Mononuclear cell (primary cell): ENCODE measurements at regions not wholly inside any gene's neighbourhood (a gene's known extent, or its start where the extent isn't known, plus 50 kb on each side); places are given as distances from the start of the nearest gene placed in this dataset.
"Not testable (repeated sequence)": the region's sequence is repeated elsewhere in the genome, so short reads cannot be mapped to it uniquely, and the experiment has no call there.

ENCODE experiments used
- H3K27me3 ChIP-seq: 2 replicates; pipeline ENCODE4 v1.6.0; 2011; ENCODE audit warnings: low read length, control low read depth; ENCODE audit not compliant: insufficient read depth
- H3K4me1 ChIP-seq: 2 replicates; pipeline ENCODE4 v1.5.1; 2011; ENCODE audit warnings: mild to moderate bottlenecking, low read length, control low read depth; ENCODE audit not compliant: insufficient read depth
- H3K4me3 ChIP-seq: 2 replicates; pipeline ENCODE4 v1.5.1; 2011; ENCODE audit warnings: mild to moderate bottlenecking, low read length, moderate library complexity
- H3K9me3 ChIP-seq: 2 replicates; pipeline ENCODE4 v1.5.1; 2011; ENCODE audit warnings: low read depth, mild to moderate bottlenecking, control low read depth, low read length

DNA sequence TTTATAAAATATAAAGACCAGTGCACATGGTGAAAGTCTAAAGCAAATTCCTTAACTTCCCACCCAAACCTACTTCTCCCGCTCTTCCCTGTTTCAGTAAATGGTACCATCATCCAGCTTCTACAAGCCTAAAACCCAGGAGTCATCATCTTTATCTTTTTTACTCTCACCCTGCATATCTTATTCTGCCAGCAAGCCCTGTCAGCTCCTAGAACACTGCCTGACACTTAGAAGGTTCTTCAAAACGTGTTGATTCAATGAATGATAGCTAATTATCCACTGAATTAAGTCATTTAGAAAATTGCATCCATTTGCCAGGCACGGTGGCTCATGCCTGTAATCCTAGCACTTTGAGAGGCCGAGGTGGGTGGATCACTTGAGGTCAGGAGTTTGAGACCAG lies 185.7 kb downstream of the TFAP2B start:
- no peaks in the 10 kb centered on the region for H3K4me1 ChIP-seq
- no peaks in the 10 kb centered on the region for H3K27me3 ChIP-seq
- H3K4me3 ChIP-seq = no peak overlapping the region
- no peaks in the 10 kb centered on the region for H3K9me3 ChIP-seq

GRCh38 chr6:51005779-51006178 lies 187.1 kb downstream of the TFAP2B start:
- H3K4me1 ChIP-seq = no peaks in the 10 kb centered on the region
- no peaks in the 10 kb centered on the region for H3K9me3 ChIP-seq
- no peak overlapping the region for H3K4me3 ChIP-seq
- no peaks in the 10 kb centered on the region for H3K27me3 ChIP-seq

DNA sequence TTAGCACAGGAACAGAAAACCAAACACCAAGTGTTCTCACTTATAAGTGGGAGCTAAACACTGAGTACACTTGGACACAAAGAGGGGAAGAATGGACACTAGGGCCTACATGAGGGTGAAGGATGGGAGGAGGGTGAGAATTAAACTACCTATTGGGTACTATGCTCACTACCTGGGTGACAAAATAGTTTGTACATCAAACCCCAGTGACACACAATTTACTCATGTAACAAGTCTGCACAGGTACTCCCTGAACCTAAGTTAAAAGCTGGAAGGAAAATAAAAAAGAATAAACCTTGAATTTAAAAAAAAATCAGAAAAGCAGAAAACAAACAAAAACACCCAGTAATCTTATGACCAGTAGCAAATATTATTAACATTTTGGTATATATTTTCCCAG lies 188.6 kb downstream of the TFAP2B start:
- Histone ChIP-seq H3K4me1 (no peaks in the 10 kb centered on the region), H3K27me3 (no peaks in the 10 kb centered on the region), H3K9me3 (no peaks in the 10 kb centered on the region), H3K4me3 (no peak overlapping the region)

- not testable (repeated sequence) for H3K27me3 ChIP-seq, H3K4me3 ChIP-seq, H3K4me1 ChIP-seq, H3K9me3 ChIP-seq
These were observed 190.0 kb downstream of the TFAP2B start for GRCh38 chr6:51008693-51009092.

GRCh38 chr6:51013376-51013775 lies 194.7 kb downstream of the TFAP2B start:
- Histone ChIP-seq H3K4me1 (no peaks in the 10 kb centered on the region), H3K27me3 (no peaks in the 10 kb centered on the region), H3K4me3 (no peak overlapping the region), H3K9me3 (no peaks in the 10 kb centered on the region)

GRCh38 chr6:51015394-51015793 lies 196.7 kb downstream of the TFAP2B start:
- Histone ChIP-seq H3K9me3 (no peaks in the 10 kb centered on the region), H3K4me3 (no peak overlapping the region), H3K4me1 (no peaks in the 10 kb centered on the region), H3K27me3 (no peaks in the 10 kb centered on the region)

- Histone ChIP-seq H3K27me3 (no peaks in the 10 kb centered on the region), H3K4me1 (no peaks in the 10 kb centered on the region), H3K4me3 (no peak overlapping the region), H3K9me3 (no peaks in the 10 kb centered on the region)
These were observed 197.8 kb downstream of the TFAP2B start for GRCh38 chr6:51016489-51016888.

DNA sequence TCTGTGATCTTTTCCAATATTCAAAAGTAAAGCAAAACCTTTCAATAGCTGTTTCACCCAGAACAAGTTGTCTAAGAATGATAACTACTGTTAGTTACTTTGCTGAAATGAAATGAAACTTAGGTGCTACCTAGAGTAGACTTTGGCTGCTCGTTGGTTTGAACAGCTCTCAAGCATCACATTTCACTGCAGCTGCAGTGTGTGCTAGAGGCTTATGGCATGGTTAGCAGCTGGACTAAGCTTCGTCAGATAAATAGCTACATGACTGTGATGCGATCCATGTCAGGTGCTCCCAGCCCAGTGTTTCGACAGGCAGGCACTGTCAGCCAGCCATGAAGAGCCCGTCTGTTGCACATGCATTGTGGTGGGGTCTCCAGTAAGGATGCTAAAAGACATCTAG lies 201.1 kb downstream of the TFAP2B start:
- Histone ChIP-seq H3K27me3 (no peaks in the 10 kb centered on the region), H3K4me3 (no peak overlapping the region), H3K9me3 (no peaks in the 10 kb centered on the region), H3K4me1 (no peaks in the 10 kb centered on the region)

GRCh38 chr6:51021171-51021570 lies 202.5 kb downstream of the TFAP2B start:
- no peak overlapping the region for H3K4me3 ChIP-seq
- H3K27me3 ChIP-seq = no peaks in the 10 kb centered on the region
- no peaks in the 10 kb centered on the region for H3K4me1 ChIP-seq
- no peaks in the 10 kb centered on the region for H3K9me3 ChIP-seq

- Histone ChIP-seq H3K4me1 (no peaks in the 10 kb centered on the region), H3K9me3 (no peaks in the 10 kb centered on the region), H3K27me3 (no peaks in the 10 kb centered on the region), H3K4me3 (no peak overlapping the region)
These were observed 205.5 kb downstream of the TFAP2B start for GRCh38 chr6:51024126-51024525.

DNA sequence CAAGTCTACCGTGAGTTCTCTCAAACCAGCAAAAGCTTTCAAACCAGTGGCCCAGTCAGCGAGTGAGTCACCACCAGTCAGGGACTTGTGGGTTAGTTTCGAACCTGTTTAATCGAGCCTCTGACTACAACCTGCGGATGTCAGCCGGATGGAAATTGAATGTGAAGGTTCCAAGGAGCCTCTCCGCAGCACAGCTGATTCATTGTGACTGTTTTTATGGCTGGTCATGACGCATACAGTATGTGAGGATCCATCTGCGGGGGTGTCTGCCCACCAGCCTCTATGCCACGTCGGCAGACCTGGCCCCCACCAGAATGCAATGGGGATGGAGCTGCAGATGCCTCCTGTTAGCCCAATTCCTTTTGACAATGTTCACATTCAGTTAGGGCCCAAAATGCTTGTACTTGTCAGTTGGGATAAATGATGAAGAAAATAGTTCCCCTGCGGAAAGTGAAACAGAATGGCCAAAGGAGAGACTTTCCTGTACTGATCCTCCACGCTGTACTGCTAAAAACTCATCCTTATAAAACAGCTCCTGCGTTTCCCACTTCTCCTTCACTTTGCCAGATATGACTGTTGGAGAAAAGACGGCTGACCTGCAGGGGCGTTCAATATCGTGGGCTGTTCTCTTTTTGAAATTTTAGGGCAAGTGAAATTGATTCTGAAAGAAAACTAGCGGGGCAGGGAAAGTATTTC lies 206.6 kb downstream of the TFAP2B start:
- no peaks in the 10 kb centered on the region for H3K4me1 ChIP-seq
- H3K4me3 ChIP-seq = no peak overlapping the region
- H3K27me3 ChIP-seq = no peaks in the 10 kb centered on the region
- no peaks in the 10 kb centered on the region for H3K9me3 ChIP-seq

DNA sequence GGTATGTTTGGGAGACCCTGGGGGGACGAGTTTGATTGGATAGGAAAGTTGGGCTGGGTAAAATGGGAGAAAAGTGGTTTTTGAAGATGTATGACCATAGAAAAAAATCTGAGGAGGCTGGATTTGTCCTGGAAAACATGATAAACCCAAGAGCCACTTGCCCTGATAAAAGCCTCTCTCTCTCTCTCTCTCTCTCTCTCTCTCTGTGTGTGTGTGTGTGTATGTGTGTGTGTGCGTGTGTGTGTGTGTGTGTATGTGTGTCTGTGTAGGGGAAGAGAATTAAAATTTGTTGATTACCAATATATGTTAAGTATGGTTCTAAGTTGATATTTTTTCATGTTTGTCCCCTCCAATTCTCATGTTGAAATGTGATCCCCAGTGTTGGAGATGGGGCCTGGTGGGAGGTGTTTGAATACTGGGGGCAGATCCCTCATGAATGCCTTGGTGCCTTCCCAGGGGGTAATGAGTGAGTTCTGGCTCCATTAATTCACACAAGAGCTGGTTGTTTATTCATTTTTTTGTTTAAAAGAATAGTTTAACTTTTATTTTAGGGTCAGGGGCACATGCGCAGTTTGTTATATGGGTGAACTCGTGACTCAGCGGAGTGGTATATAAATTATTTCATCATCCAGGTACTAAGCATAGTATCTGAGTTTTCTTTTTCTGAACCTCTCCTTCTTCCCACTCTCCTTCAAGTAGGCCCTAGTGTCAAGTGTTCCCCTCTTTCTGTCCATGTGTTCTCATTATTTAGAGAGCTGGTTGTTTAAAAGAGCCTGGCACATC lies 208.8 kb downstream of the TFAP2B start:
- Histone ChIP-seq H3K27me3 (no peaks in the 10 kb centered on the region), H3K4me1 (no peaks in the 10 kb centered on the region), H3K9me3 (no peaks in the 10 kb centered on the region), H3K4me3 (no peak overlapping the region)

DNA sequence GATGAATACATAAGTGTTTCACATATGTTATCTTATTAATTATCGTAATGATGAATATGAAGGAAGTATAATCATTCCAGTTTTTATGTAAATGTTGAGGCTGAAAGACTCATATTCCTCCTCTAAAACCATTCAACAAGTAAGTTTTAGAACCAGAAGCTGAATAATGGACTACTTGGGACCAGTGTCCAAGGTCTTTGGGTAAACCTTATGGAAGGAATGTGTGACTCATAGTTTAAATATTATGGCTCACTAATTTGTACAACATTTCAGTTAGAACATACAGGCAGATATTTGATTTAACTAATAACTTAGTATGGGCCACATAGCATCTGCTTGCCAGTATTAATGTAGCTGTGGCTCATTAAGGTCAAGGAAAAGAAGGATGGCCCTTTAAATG lies 209.6 kb downstream of the TFAP2B start:
- Histone ChIP-seq H3K4me3 (no peak overlapping the region), H3K27me3 (no peaks in the 10 kb centered on the region), H3K4me1 (no peaks in the 10 kb centered on the region), H3K9me3 (no peaks in the 10 kb centered on the region)

- Histone ChIP-seq H3K4me1 (no peaks in the 10 kb centered on the region), H3K27me3 (no peaks in the 10 kb centered on the region), H3K9me3 (no peaks in the 10 kb centered on the region), H3K4me3 (no peak overlapping the region)
These were observed 210.9 kb downstream of the TFAP2B start for GRCh38 chr6:51029561-51029960.

DNA sequence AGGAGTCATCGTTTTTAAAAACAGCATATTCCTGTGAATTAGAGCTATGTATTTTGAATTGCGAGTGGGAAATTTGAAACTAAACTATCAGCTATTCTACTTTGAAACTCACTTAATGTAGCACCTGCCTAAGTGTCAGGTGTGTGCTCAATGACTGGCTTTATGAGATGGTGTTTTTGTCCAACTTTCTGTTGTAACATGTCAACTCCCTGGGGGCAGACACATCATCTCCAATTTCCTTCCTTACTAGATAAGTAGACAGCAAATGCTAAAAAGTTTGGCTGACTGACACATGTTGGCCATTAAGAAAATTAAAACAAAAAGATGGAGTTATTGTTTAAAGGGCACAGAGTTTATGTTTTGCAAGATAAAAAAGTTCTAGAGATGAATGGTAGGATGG lies 226.9 kb downstream of the TFAP2B start:
- Histone ChIP-seq H3K4me3 (no peak overlapping the region), H3K27me3 (no peaks in the 10 kb centered on the region)

More for the DNA sequence above, 226.9 kb downstream of the TFAP2B start:
- Histone ChIP-seq H3K9me3 (no peaks in the 10 kb centered on the region), H3K4me1 (peaks cover 5% of the 10 kb centered on the region)
